ENCODE measurements at regions not wholly inside any gene's neighbourhood (a gene's known extent, or its start where the extent isn't known, plus 50 kb on each side); places are given as distances from the start of the nearest gene placed in this dataset.

DNA sequence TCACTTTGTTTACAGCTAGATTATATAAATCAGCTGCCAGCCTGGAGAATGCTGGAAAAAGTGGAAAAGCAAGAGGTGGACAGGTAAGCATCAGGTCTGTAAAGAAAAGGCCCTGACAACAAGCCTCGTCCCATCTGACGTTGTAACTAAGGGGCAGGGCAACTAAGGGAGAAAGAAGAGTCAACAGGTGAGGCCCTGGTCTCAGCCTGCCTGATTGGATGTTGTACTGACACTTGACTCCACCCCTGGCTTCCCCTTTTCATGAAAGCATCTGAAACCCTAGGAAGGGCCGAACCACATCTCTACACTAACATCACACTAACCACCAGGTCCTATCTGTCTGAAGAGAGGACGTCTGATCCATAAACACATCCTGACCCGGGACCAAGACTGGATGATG, 357.6 kb upstream of the CFAP20DC start:
- no peak for DNase-seq (ENCODE audit: insufficient read length, low spot score)
- no peak for FAIRE-seq
- TF ChIP-seq, protein P1, sequence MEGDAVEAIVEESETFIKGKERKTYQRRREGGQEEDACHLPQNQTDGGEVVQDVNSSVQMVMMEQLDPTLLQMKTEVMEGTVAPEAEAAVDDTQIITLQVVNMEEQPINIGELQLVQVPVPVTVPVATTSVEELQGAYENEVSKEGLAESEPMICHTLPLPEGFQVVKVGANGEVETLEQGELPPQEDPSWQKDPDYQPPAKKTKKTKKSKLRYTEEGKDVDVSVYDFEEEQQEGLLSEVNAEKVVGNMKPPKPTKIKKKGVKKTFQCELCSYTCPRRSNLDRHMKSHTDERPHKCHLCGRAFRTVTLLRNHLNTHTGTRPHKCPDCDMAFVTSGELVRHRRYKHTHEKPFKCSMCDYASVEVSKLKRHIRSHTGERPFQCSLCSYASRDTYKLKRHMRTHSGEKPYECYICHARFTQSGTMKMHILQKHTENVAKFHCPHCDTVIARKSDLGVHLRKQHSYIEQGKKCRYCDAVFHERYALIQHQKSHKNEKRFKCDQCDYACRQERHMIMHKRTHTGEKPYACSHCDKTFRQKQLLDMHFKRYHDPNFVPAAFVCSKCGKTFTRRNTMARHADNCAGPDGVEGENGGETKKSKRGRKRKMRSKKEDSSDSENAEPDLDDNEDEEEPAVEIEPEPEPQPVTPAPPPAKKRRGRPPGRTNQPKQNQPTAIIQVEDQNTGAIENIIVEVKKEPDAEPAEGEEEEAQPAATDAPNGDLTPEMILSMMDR (IDR thresholded peaks at IDR 0.05; ENCODE audit: insufficient read depth, missing control alignments): no peak

DNA sequence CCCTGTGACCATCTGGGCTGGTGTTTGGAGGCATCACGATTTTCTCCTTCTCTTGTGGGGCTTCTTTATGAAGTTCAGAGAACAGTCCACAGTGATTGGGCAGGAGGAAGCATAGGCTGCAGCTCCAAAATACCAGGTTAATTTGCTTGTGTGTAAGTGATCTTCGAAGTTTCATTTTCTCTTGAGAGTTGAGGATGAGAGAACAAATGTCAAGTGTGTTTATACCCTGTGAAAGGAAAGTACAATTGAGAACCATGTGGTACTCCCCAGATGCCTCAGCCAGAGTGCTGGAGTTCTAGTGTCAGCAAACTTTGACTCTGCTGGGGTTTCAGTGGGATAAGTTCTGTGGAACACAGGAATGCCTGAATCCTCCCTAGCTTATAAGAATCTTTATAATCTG, 357.1 kb upstream of the CFAP20DC start:
- DNase-seq (ENCODE audit: insufficient read length, low spot score) (no peak), FAIRE-seq (no peak)
- TF ChIP-seq, protein P1 (IDR thresholded peaks at IDR 0.05; ENCODE audit: insufficient read depth, missing control alignments): no peak

DNA sequence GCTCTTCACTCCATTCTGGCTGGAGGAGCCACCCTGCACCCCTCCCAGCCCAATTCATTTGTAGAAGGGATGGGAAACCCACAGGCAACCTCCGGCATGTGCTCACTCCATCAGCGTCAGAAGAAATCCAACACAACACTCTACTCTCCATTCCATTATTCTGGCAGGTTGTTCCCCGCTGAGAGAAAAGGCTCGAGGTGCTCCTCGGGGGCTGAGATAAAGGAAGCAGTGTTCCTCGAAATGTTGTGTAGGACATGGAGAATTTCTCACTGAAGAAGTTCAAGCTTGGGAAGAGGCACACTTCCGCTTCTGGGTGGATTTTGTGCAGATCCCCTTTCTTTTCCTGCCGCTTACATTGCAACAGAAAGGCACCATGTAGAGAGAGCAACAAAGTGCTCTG, 355.0 kb upstream of the CFAP20DC start:
- no peak for FAIRE-seq

DNA sequence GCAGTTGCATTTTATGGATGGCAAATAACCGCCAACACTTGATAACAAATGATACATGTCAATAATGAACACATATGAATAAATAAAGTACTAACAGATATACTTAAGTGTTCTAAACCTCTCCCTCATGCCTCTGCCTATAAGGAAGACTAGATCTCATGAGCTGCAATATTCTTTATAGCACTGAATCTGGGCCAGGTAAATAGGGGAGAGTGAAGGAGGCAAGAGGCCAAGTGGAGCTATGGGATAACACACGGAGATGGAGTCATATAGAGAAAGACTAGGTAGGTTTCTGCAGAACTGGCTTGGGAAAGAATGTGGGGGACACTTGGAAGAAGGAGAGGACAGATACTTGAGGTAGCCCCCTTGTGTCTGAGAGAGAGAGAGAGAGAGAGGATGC, 354.2 kb upstream of the CFAP20DC start:
- TF ChIP-seq, protein P1 (IDR thresholded peaks at IDR 0.05; ENCODE audit: insufficient read depth, missing control alignments): no peak
- DNase-seq (ENCODE audit: insufficient read length, low spot score) (no peak), FAIRE-seq (no peak)

More for the DNA sequence above, 355.0 kb upstream of the CFAP20DC start:
- TF ChIP-seq, protein P1 (IDR thresholded peaks at IDR 0.05; ENCODE audit: insufficient read depth, missing control alignments): no peak
- DNase-seq (ENCODE audit: insufficient read length, low spot score): no peak

DNA sequence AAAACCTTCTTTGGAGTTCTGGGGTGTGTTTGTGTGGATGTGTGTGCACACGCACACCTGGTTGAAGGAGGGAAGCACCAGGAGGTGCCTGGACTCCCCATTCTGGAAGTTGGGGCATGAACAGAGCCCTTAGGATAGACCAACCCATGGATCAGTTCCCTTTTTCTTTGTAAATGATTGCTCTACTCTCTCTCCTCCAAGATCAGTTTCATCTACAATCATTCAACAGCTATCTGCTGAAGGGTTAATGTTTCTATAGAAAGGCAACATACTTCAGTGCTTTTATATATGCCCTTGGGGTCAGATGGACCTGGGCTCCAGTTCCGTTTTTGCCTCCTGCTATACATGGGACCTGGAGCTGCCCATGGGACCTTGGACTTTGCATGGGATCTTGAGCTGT, 352.1 kb upstream of the CFAP20DC start:
- no peak for FAIRE-seq
- no peak for DNase-seq (ENCODE audit: insufficient read length, low spot score)
- TF ChIP-seq, protein P1 (IDR thresholded peaks at IDR 0.05; ENCODE audit: insufficient read depth, missing control alignments): no peak

DNA sequence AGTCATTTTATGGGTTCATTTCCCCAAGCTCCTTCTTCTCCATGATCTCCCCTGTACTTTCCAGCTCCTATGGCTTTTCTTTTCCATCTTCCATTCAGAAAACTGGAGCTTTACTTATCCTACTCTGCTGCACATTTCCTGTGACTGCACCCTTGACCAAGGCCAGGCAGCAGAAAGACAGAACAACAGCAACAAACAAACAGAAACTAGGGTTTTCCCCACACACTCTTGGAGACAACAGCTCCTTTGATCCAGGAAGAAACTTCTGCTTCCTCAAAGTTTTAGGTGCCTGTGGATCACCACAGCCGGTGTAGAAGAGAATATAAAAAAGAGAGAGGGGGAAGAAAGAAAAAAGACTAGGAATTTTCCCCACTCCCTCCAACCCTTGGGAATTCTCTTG, 342.3 kb upstream of the CFAP20DC start:
- no peak for FAIRE-seq

DNA sequence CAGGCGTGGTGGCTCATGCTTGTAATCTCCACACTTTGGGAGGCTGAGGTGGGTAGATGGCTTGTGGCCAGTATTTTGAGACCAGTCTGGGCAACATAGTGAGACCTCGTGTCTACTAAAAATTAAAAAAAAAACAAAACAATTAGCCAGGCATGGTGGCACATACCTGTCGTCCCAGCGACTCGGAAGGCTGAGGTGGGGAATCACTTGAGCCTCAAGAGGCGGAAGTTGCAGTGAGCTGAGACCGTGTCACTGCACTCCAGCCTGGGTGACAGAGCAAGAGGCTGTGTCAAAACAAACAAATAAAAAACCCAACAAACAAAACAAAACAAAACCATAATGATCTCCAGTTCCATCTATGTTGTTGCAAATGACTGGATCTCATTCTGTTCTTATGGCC, 341.3 kb upstream of the CFAP20DC start:
- FAIRE-seq: no peak
- DNase-seq (ENCODE audit: insufficient read length, low spot score): no peak
- TF ChIP-seq, protein P1 (IDR thresholded peaks at IDR 0.05; ENCODE audit: insufficient read depth, missing control alignments): no peak

More for the DNA sequence above, 342.3 kb upstream of the CFAP20DC start:
- TF ChIP-seq, protein P1 (IDR thresholded peaks at IDR 0.05; ENCODE audit: insufficient read depth, missing control alignments): no peak
- DNase-seq (ENCODE audit: insufficient read length, low spot score): no peak

All from D721Med (cell line).